GM18519 (cell line): ENCODE measurements at regions not wholly inside any gene's neighbourhood (a gene's known extent, or its start where the extent isn't known, plus 50 kb on each side); places are given as distances from the start of the nearest gene placed in this dataset.
"Not testable (repeated sequence)": the region's sequence is repeated elsewhere in the genome, so short reads cannot be mapped to it uniquely, and the experiment has no call there.

Source experiments
- ATAC-seq: cut with Tn5 transposase; IDR thresholded peaks from one replicate; pipeline ENCODE4 v1.9.1; 2021; ENCODE audit warnings: mild to moderate bottlenecking, moderate library complexity; ENCODE audit not compliant: unreplicated experiment, low FRiP score

GRCh38 chr14:83118029-83118428 lies 1584.4 kb upstream of the SEL1L start:
- no peak for ATAC-seq

- ATAC-seq = no peak
Measured at GRCh38 chr14:83120187-83120586, 1586.5 kb upstream of the SEL1L start.

- no peak for ATAC-seq
Measured at GRCh38 chr14:83126076-83126475, 1592.4 kb upstream of the SEL1L start.

GRCh38 chr14:83128783-83129182 lies 1595.1 kb upstream of the SEL1L start:
- ATAC-seq = no peak

GRCh38 chr14:83129496-83129895 lies 1595.8 kb upstream of the SEL1L start:
- ATAC-seq = no peak

- no peak for ATAC-seq
Measured at GRCh38 chr14:83133981-83134645, 1600.5 kb upstream of the SEL1L start.

GRCh38 chr14:83140756-83141155 lies 1607.1 kb upstream of the SEL1L start:
- no peak for ATAC-seq

- no peak for ATAC-seq
Measured at GRCh38 chr14:83147006-83147405, 1613.4 kb upstream of the SEL1L start.

GRCh38 chr14:83151571-83151970 lies 1617.9 kb upstream of the SEL1L start:
- ATAC-seq = no peak

- ATAC-seq = no peak
Measured at GRCh38 chr14:83153081-83153480, 1619.4 kb upstream of the SEL1L start.

- no peak for ATAC-seq
Measured at GRCh38 chr14:83162361-83162929, 1628.8 kb upstream of the SEL1L start.

- ATAC-seq = no peak
Measured at GRCh38 chr14:83163016-83163415, 1629.4 kb upstream of the SEL1L start.

- ATAC-seq = no peak
Measured at GRCh38 chr14:83164016-83164415, 1630.4 kb upstream of the SEL1L start.

- ATAC-seq = no peak
Measured at GRCh38 chr14:83164591-83164990, 1630.9 kb upstream of the SEL1L start.

- no peak for ATAC-seq
Measured at GRCh38 chr14:83170165-83170564, 1636.5 kb upstream of the SEL1L start.

- no peak for ATAC-seq
Measured at GRCh38 chr14:83171761-83172160, 1638.1 kb upstream of the SEL1L start.

- no peak for ATAC-seq
Measured at GRCh38 chr14:83172363-83172762, 1638.7 kb upstream of the SEL1L start.

- no peak for ATAC-seq
Measured at GRCh38 chr14:83173687-83174086, 1640.0 kb upstream of the SEL1L start.

GRCh38 chr14:83184531-83184930 lies 1650.9 kb upstream of the SEL1L start:
- ATAC-seq = no peak

GRCh38 chr14:83188311-83188710 lies 1654.7 kb upstream of the SEL1L start:
- not testable (repeated sequence) for ATAC-seq

GRCh38 chr14:83196236-83196635 lies 1662.6 kb upstream of the SEL1L start:
- ATAC-seq = no peak

GRCh38 chr14:83197271-83197670 lies 1663.6 kb upstream of the SEL1L start:
- no peak for ATAC-seq
